Peyer's patch (tissue), 4 donors: ENCODE measurements at regions not wholly inside any gene's neighbourhood (a gene's known extent, or its start where the extent isn't known, plus 50 kb on each side); places are given as distances from the start of the nearest gene placed in this dataset.
"Not testable (repeated sequence)": the region's sequence is repeated elsewhere in the genome, so short reads cannot be mapped to it uniquely, and the experiment has no call there.

ENCODE experiments used
- DNase-seq, 3 donors: peaks; one replicate each; pipeline ENCODE4 v3.0.0-alpha.2; 2017 to 2019
- H3K27ac ChIP-seq, 4 donors: fragments of 200-600 bp; sonication (generic); one replicate each; pipeline ENCODE4 v1.5.1; 2016 to 2019
- H3K27me3 ChIP-seq, 2 donors: fragments of 200-600 bp; sonication (generic); one replicate each; pipeline ENCODE4 v1.5.1; 2019
- H3K36me3 ChIP-seq, 3 donors: fragments of 200-600 bp; sonication (generic); one replicate each; pipeline ENCODE4 v1.5.1; 2016 to 2019
- H3K4me1 ChIP-seq, 4 donors: fragments of 200-600 bp; sonication (generic); one replicate each; pipeline ENCODE4 v1.5.1; 2016 to 2019
- H3K4me3 ChIP-seq, 4 donors: fragments of 200-600 bp; sonication (generic); 1 replicate in 3 of 4; 2 replicates in 1 of 4; pipeline ENCODE4 v1.5.1; 2016 to 2019; ENCODE audit warnings: mild to moderate bottlenecking in 1 of 4
- H3K9me3 ChIP-seq, 4 donors: fragments of 200-600 bp; sonication (generic); one replicate each; pipeline ENCODE4 v1.5.1; 2016 to 2019; ENCODE audit warnings: mild to moderate bottlenecking in 1 of 4
- small RNA-seq, 2 donors: library from RNA; depleted of rRNA; stranded (forward); fragments of <200 nt; gene quantifications; one replicate each; pipeline ENCODE3, GENCODE V24; 2016

DNA sequence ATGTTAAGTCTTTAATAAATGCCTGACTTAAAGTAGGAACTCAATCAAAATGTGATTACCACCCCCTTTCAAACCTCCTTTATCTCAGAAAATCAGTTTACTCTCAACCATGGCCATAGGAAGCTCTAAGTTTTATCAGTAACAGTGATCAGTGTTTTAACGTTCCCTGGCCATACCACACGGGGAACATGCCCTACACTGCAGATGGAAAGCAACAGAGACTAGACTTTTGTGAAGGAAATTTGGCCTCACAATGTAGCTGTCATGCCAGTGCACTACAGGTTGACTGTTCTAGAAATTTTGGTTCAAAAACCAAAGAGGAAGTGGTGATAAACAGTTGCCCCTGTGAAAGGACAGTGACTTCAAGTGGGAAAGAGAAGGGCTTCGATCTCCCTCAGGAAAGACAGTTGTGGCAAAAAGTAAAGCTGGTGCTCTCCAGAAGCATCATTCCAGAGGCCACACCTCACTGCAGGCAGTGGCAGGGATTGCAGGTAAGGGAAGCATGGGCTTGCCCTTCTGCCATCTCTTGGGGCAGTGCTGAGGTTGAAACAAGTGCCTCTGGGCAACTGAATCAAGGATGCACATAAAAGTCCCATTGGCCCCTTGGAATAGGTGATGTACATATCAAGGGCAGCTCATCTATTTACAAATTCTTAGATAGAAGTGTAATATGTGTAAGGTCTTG is 57.7 kb upstream of the FCGR1A start:
- not testable (repeated sequence) for H3K4me1 ChIP-seq, H3K27ac ChIP-seq, H3K36me3 ChIP-seq, DNase-seq, H3K27me3 ChIP-seq, H3K4me3 ChIP-seq, H3K9me3 ChIP-seq

GRCh38 chr1:149726688-149727087 is 55.8 kb upstream of the FCGR1A start:
- not testable (repeated sequence) for DNase-seq, H3K4me3 ChIP-seq, H3K27ac ChIP-seq, H3K4me1 ChIP-seq, H3K36me3 ChIP-seq, H3K27me3 ChIP-seq, H3K9me3 ChIP-seq

GRCh38 chr1:149728598-149728997 is 53.9 kb upstream of the FCGR1A start:
- not testable (repeated sequence) for H3K4me3 ChIP-seq, H3K4me1 ChIP-seq, DNase-seq, H3K9me3 ChIP-seq, H3K36me3 ChIP-seq, H3K27ac ChIP-seq, H3K27me3 ChIP-seq

Small RNAs in the stretch of these regions (small RNA-seq; reads per million reads assigned to genes)
- 0 to 0.38 reads per million in 2 donors for gene RF00003
- 0 reads per million in 2 donors for gene RNU1-68P
